ENCODE measurements at regions not wholly inside any gene's neighbourhood (a gene's known extent, or its start where the extent isn't known, plus 50 kb on each side); places are given as distances from the start of the nearest gene placed in this dataset.

DNA sequence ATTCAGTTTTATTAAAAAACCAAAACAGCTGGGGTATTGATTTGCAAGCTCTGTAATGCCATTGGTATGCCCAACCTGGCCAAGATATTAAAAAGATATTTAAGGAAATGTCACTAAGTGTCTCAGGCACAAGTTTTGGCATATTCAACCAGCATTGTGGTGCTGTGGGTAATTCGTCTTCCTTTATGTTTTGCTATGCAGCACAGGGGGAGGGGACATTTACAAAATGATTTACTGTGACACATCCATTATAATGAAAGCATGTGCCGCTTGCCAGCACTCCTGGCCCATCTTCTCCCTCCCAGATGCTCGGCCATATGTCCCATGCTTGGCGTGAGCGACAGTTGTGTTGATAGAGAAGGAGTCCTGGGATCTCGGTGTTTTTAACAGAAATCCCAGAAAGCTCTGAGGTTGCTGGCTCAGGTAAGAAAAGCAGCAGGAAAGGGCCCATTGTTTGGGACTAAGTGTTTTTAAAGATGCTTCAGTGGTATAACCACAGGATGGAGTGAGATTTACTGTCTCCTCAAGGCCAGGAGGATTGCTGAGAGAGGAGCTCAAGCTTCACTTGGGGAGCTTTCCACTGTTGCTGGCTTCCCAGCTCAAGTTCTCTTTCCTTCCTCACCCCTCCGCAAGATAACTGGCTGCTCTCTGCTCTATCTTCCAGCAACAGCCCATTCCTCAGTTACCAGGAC is 158.2 kb upstream of the TSC22D2 start:
- Mint-ChIP-seq H3K36me3 (ENCODE audit: low read depth) (no peaks in the 10 kb centered on the region), H3K4me1 (peaks cover 63% of the 10 kb centered on the region), H3K27ac (peak overlapping the region; percentile 88 to 94 (median 94)), H3K9me3 (no peaks in the 10 kb centered on the region), H3K27me3 (ENCODE audit: low read depth) (no peaks in the 10 kb centered on the region), H3K4me3 (peak overlapping the region in 2 of 3 experiments; percentile 33 to 37)
- no peak for TF ChIP-seq CTCF (IDR thresholded peaks at IDR 0.05; ENCODE audit: unreplicated experiment in 3 of 3)

GRCh38 chr3:150248888-150249681 is 159.0 kb upstream of the TSC22D2 start:
- Mint-ChIP-seq H3K27me3 (ENCODE audit: low read depth) (no peaks in the 10 kb centered on the region), H3K27ac (peak overlapping the region; percentile 88 to 94 (median 94)), H3K9me3 (no peaks in the 10 kb centered on the region), H3K4me1 (peaks cover 57% of the 10 kb centered on the region), H3K36me3 (ENCODE audit: low read depth) (no peaks in the 10 kb centered on the region), H3K4me3 (peak overlapping the region; percentile 3 to 38 (median 24))
- no peak for TF ChIP-seq CTCF (IDR thresholded peaks at IDR 0.05; ENCODE audit: unreplicated experiment in 3 of 3)

- no peak for TF ChIP-seq CTCF (IDR thresholded peaks at IDR 0.05; ENCODE audit: unreplicated experiment in 3 of 3)
- peak overlapping the region; percentile 88 to 94 (median 94) for H3K27ac Mint-ChIP-seq
These were observed 159.8 kb upstream of the TSC22D2 start for GRCh38 chr3:150248116-150248887.

GRCh38 chr3:150247441-150247840 is 160.7 kb upstream of the TSC22D2 start:
- Mint-ChIP-seq H3K4me3 (no peak overlapping the region), H3K27me3 (ENCODE audit: low read depth) (no peaks in the 10 kb centered on the region), H3K4me1 (peaks cover 67% of the 10 kb centered on the region), H3K27ac (peak overlapping the region; percentile 52 to 94 (median 88)), H3K36me3 (ENCODE audit: low read depth) (no peaks in the 10 kb centered on the region), H3K9me3 (no peaks in the 10 kb centered on the region)
- TF ChIP-seq CTCF (IDR thresholded peaks at IDR 0.05; ENCODE audit: unreplicated experiment in 3 of 3), result no peak

More at GRCh38 chr3:150248116-150248887, 159.8 kb upstream of the TSC22D2 start:
- Mint-ChIP-seq H3K27me3 (ENCODE audit: low read depth) (no peaks in the 10 kb centered on the region), H3K9me3 (no peaks in the 10 kb centered on the region), H3K4me3 (peak overlapping the region; percentile 3 to 24 (median 13)), H3K4me1 (peaks cover 61% of the 10 kb centered on the region), H3K36me3 (ENCODE audit: low read depth) (no peaks in the 10 kb centered on the region)

DNA sequence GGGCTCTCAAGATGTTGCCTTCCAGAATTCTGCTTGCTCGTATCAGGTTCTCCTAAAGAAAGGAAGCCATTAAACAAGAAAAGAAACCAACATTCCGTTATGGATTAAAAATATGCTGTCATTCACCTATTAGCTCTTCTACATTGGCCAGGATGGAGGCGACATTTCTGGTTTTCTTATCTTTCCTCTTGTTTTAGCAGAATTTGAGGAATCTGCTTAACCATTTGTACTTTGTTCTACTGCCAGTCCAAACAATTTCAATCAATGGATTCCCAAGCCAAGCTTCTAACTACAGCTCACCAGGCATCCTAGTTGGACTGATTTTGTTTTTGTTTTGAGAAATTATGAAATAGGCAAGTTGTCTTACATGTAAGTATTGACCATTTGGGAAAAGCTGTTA is 164.6 kb upstream of the TSC22D2 start:
- Mint-ChIP-seq H3K9me3 (no peaks in the 10 kb centered on the region), H3K36me3 (ENCODE audit: low read depth) (no peaks in the 10 kb centered on the region), H3K27me3 (ENCODE audit: low read depth) (no peaks in the 10 kb centered on the region), H3K4me3 (no peak overlapping the region), H3K27ac (peak overlapping the region in 2 of 3 experiments; percentile 20 to 22), H3K4me1 (peaks cover 60% of the 10 kb centered on the region)
- no peak for TF ChIP-seq CTCF (IDR thresholded peaks at IDR 0.05; ENCODE audit: unreplicated experiment in 3 of 3)
